CD8-positive, alpha-beta memory T cell (primary cell): ENCODE measurements at regions not wholly inside any gene's neighbourhood (a gene's known extent, or its start where the extent isn't known, plus 50 kb on each side); places are given as distances from the start of the nearest gene placed in this dataset.

Experiments
- CTCF ChIA-PET: fragments of 350-600 bp; sonication (Branson Sonifier 250); formaldehyde crosslinking; loops from one replicate; lab custom pipeline; 2021; ENCODE audit warnings: antibody characterized with exemption; lab: Charles Lee
- POLR2A ChIA-PET: fragments of 350-600 bp; sonication (Branson Sonifier 250); formaldehyde crosslinking; loops from one replicate; lab custom pipeline; 2021; ENCODE audit warnings: antibody characterized with exemption; lab: Charles Lee
- DNase-seq, 5 donors: peaks; one replicate each; pipeline versions ENCODE4 v3.0.0 to v3.0.0-alpha.2; 2020 to 2022; ENCODE audit warnings: mixed read lengths in 1 of 5
- H3K27ac ChIP-seq: one replicate; pipeline ENCODE4 v1.7.0; 2013; ENCODE audit warnings: low read depth, mild to moderate bottlenecking, low read length, moderate library complexity
- H3K27me3 ChIP-seq: 2 replicates; pipeline ENCODE4 v1.7.0; 2013; ENCODE audit warnings: low read length, mild to moderate bottlenecking; ENCODE audit not compliant: insufficient read depth, poor library complexity, severe bottlenecking
- H3K36me3 ChIP-seq: 2 replicates; pipeline ENCODE4 v1.7.0; 2013; ENCODE audit warnings: mild to moderate bottlenecking, low read length, moderate library complexity; ENCODE audit not compliant: insufficient read depth
- H3K4me1 ChIP-seq: 2 replicates; pipeline ENCODE4 v1.7.0; 2013; ENCODE audit warnings: mild to moderate bottlenecking, low read length, moderate library complexity; ENCODE audit not compliant: insufficient read depth
- H3K4me3 ChIP-seq: 2 replicates; pipeline ENCODE4 v1.7.0; 2013; ENCODE audit warnings: mild to moderate bottlenecking, low read length
- H3K9me3 ChIP-seq: 2 replicates; pipeline ENCODE4 v1.7.0; 2013; ENCODE audit warnings: mild to moderate bottlenecking, low read length
- H3K27ac Mint-ChIP-seq, 8 donors: one replicate each; pipeline ENCODE4 v1.8.0; 2020 to 2021; ENCODE audit warnings: mixed read lengths in 8 of 8, mild to moderate bottlenecking in 6 of 8, inconsistent platforms in 3 of 8, moderate library complexity in 3 of 8
- H3K27me3 Mint-ChIP-seq, 2 donors: one replicate each; pipeline ENCODE4 v1.8.0; 2020 to 2021; ENCODE audit warnings: mixed read lengths in 2 of 2, mild to moderate bottlenecking in 1 of 2, moderate library complexity in 1 of 2
- H3K36me3 Mint-ChIP-seq, 3 donors: one replicate each; pipeline ENCODE4 v1.8.0; 2020 to 2021; ENCODE audit warnings: mixed read lengths in 3 of 3, inconsistent platforms in 1 of 3, mild to moderate bottlenecking in 1 of 3
- H3K4me1 Mint-ChIP-seq, 3 donors: one replicate each; pipeline ENCODE4 v1.8.0; 2020 to 2021; ENCODE audit warnings: mixed read lengths in 3 of 3, inconsistent platforms in 1 of 3, mild to moderate bottlenecking in 1 of 3
- H3K4me3 Mint-ChIP-seq, 7 donors: one replicate each; pipeline ENCODE4 v1.8.0; 2020 to 2021; ENCODE audit warnings: mixed read lengths in 7 of 7, mild to moderate bottlenecking in 6 of 7, moderate library complexity in 4 of 7, inconsistent platforms in 2 of 7
- H3K9me3 Mint-ChIP-seq, 5 donors: one replicate each; pipeline ENCODE4 v1.8.0; 2020 to 2022; ENCODE audit warnings: mixed read lengths in 5 of 5, mild to moderate bottlenecking in 3 of 5, moderate library complexity in 2 of 5, inconsistent platforms in 1 of 5

- Histone ChIP-seq H3K9me3 (no peaks in the 10 kb centered on the region), H3K36me3 (no peaks in the 10 kb centered on the region), H3K4me1 (no peaks in the 10 kb centered on the region), H3K27ac (no peak overlapping the region), H3K27me3 (no peaks in the 10 kb centered on the region), H3K4me3 (no peak overlapping the region)
- DNase-seq = no peak
- ChIA-PET POLR2A (no interaction called here), CTCF (no interaction called here)
- no peaks in the 10 kb centered on the region for H3K4me1 Mint-ChIP-seq
- peaks cover 0 to 2% (median 0%) of the 10 kb centered on the region in 5 donors for H3K9me3 Mint-ChIP-seq
- no peaks in the 10 kb centered on the region for H3K36me3 Mint-ChIP-seq
- H3K4me3 Mint-ChIP-seq = no peak overlapping the region
- peaks cover 0 to 9% of the 10 kb centered on the region in 2 donors for H3K27me3 Mint-ChIP-seq
- H3K27ac Mint-ChIP-seq = no peak overlapping the region
Observed at GRCh38 chr5:160904591-160904990, 52.6 kb upstream of the ATP10B start.

GRCh38 chr5:160903551-160903950, 51.5 kb upstream of the ATP10B start:
- no peak overlapping the region for H3K27ac ChIP-seq
- no peak for DNase-seq
- H3K9me3 ChIP-seq = no peaks in the 10 kb centered on the region
- H3K4me3 ChIP-seq = no peak overlapping the region
- no peak overlapping the region for H3K27ac Mint-ChIP-seq
- H3K27me3 Mint-ChIP-seq = peaks cover 0 to 5% of the 10 kb centered on the region in 2 donors
- ChIA-PET POLR2A (no interaction called here), CTCF (interaction anchor here (1.1 kb wide), 1 partner anchor 465 kb away, joined by 3 read pairs; no protein-coding TSS in a partner anchor)
- H3K9me3 Mint-ChIP-seq = peaks cover 0 to 2% (median 0%) of the 10 kb centered on the region in 5 donors
- H3K4me1 Mint-ChIP-seq = no peaks in the 10 kb centered on the region
- H3K4me3 Mint-ChIP-seq = no peak overlapping the region
- H3K36me3 ChIP-seq = no peaks in the 10 kb centered on the region
- no peaks in the 10 kb centered on the region for H3K27me3 ChIP-seq
- H3K4me1 ChIP-seq = no peaks in the 10 kb centered on the region
- no peaks in the 10 kb centered on the region for H3K36me3 Mint-ChIP-seq

GRCh38 chr5:160903076-160903475, 51.1 kb upstream of the ATP10B start:
- Mint-ChIP-seq H3K27me3 (peaks cover 0 to 5% of the 10 kb centered on the region in 2 donors), H3K27ac (no peak overlapping the region), H3K4me1 (no peaks in the 10 kb centered on the region), H3K4me3 (no peak overlapping the region), H3K36me3 (no peaks in the 10 kb centered on the region), H3K9me3 (peaks cover 0 to 2% (median 0%) of the 10 kb centered on the region in 5 donors)
- Histone ChIP-seq H3K4me3 (no peak overlapping the region), H3K27me3 (no peaks in the 10 kb centered on the region), H3K36me3 (no peaks in the 10 kb centered on the region), H3K9me3 (no peaks in the 10 kb centered on the region), H3K4me1 (no peaks in the 10 kb centered on the region), H3K27ac (no peak overlapping the region)
- DNase-seq = no peak
- POLR2A ChIA-PET = no interaction called here
- CTCF ChIA-PET = interaction anchor here (1.1 kb wide), 1 partner anchor 464 kb away, joined by 3 read pairs; no protein-coding TSS in a partner anchor
